ENCODE measurements at regions not wholly inside any gene's neighbourhood (a gene's known extent, or its start where the extent isn't known, plus 50 kb on each side); places are given as distances from the start of the nearest gene placed in this dataset.

- Histone ChIP-seq H4K20me1 (ENCODE audit: insufficient read depth) (no peaks in the 10 kb centered on the region), H3K9me2 (ENCODE audit: insufficient read depth, low read length) (no peaks in the 10 kb centered on the region), H3K4me2 (ENCODE audit: low read length) (no peak overlapping the region), H3K27me3 (ENCODE audit: insufficient read depth, low read depth, low read length) (no peaks in the 10 kb centered on the region), H3K27ac (ENCODE audit: low read length) (no peak overlapping the region), H3K4me3 (ENCODE audit: low read length) (no peak overlapping the region), H3K9me3 (ENCODE audit: low read length) (no peaks in the 10 kb centered on the region), H2AFZ (ENCODE audit: low read depth, low read length) (no peak overlapping the region), H3K9ac (ENCODE audit: low read length) (no peak overlapping the region), H3K79me2 (replicated peaks; ENCODE audit: insufficient read depth, low read length) (no peaks in the 10 kb centered on the region), H3F3A (ENCODE audit: insufficient read depth, low read length, poor library complexity, severe bottlenecking) (no peaks in the 10 kb centered on the region), H3K36me3 (ENCODE audit: insufficient read depth, low read length) (no peaks in the 10 kb centered on the region)
- TF ChIP-seq MXI1 (conservative IDR thresholded peaks at IDR 0.05; ENCODE audit: poor library complexity, severe bottlenecking) = no peak
- no peak for TF ChIP-seq REST (IDR thresholded peaks at IDR 0.05; ENCODE audit: borderline replicate concordance)
- TF ChIP-seq CTCF (IDR thresholded peaks at IDR 0.05; ENCODE audit: poor library complexity, severe bottlenecking) = no peak
- no peak for TF ChIP-seq SMC3 (conservative IDR thresholded peaks at IDR 0.05; ENCODE audit: poor library complexity)
- no peak for TF ChIP-seq POLR2AphosphoS5 (IDR thresholded peaks at IDR 0.05)
- TF ChIP-seq EZH2 (IDR thresholded peaks at IDR 0.05; ENCODE audit: borderline replicate concordance, insufficient read depth, low read length, poor library complexity, severe bottlenecking) = no peak
- no peak for TF ChIP-seq RAD21 (conservative IDR thresholded peaks at IDR 0.05)
- TF ChIP-seq EP300 (conservative IDR thresholded peaks at IDR 0.05; ENCODE audit: poor library complexity, severe bottlenecking) = no peak
- TF ChIP-seq TAF1 (IDR thresholded peaks at IDR 0.05; ENCODE audit: low read depth) = no peak
These were observed 810.5 kb upstream of the LRFN5 start for GRCh38 chr14:40796168-40796567.

- H3K9ac ChIP-seq (ENCODE audit: low read length) = no peak overlapping the region
- no peaks in the 10 kb centered on the region for H3K36me3 ChIP-seq (ENCODE audit: insufficient read depth, low read length)
- no peak overlapping the region for H2AFZ ChIP-seq (ENCODE audit: low read depth, low read length)
- no peaks in the 10 kb centered on the region for H3F3A ChIP-seq (ENCODE audit: insufficient read depth, low read length, poor library complexity, severe bottlenecking)
- no peaks in the 10 kb centered on the region for H3K9me3 ChIP-seq (ENCODE audit: low read length)
- H3K27ac ChIP-seq (ENCODE audit: low read length) = no peak overlapping the region
- no peak for TF ChIP-seq EZH2 (IDR thresholded peaks at IDR 0.05; ENCODE audit: borderline replicate concordance, insufficient read depth, low read length, poor library complexity, severe bottlenecking)
- TF ChIP-seq EP300 (conservative IDR thresholded peaks at IDR 0.05; ENCODE audit: poor library complexity, severe bottlenecking) = no peak
- no peak for TF ChIP-seq POLR2AphosphoS5 (IDR thresholded peaks at IDR 0.05)
- TF ChIP-seq TAF1 (IDR thresholded peaks at IDR 0.05; ENCODE audit: low read depth) = no peak
- no peak for TF ChIP-seq RAD21 (conservative IDR thresholded peaks at IDR 0.05)
- no peak for TF ChIP-seq SMC3 (conservative IDR thresholded peaks at IDR 0.05; ENCODE audit: poor library complexity)
- no peak for TF ChIP-seq MXI1 (conservative IDR thresholded peaks at IDR 0.05; ENCODE audit: poor library complexity, severe bottlenecking)
- no peak for TF ChIP-seq REST (IDR thresholded peaks at IDR 0.05; ENCODE audit: borderline replicate concordance)
- no peak for TF ChIP-seq CTCF (IDR thresholded peaks at IDR 0.05; ENCODE audit: poor library complexity, severe bottlenecking)
- H3K27me3 ChIP-seq (ENCODE audit: insufficient read depth, low read depth, low read length) = no peaks in the 10 kb centered on the region
- no peaks in the 10 kb centered on the region for H4K20me1 ChIP-seq (ENCODE audit: insufficient read depth)
- H3K4me2 ChIP-seq (ENCODE audit: low read length) = no peak overlapping the region
- no peaks in the 10 kb centered on the region for H3K9me2 ChIP-seq (ENCODE audit: insufficient read depth, low read length)
- H3K4me3 ChIP-seq (ENCODE audit: low read length) = no peak overlapping the region
- H3K79me2 ChIP-seq (replicated peaks; ENCODE audit: insufficient read depth, low read length) = no peaks in the 10 kb centered on the region
These were observed 821.8 kb upstream of the LRFN5 start for GRCh38 chr14:40784860-40785259.

All from neural cell (in vitro differentiated cells).